ENCODE measurements at regions not wholly inside any gene's neighbourhood (a gene's known extent, or its start where the extent isn't known, plus 50 kb on each side); places are given as distances from the start of the nearest gene placed in this dataset.

GRCh38 chr18:2414235-2414634 is 157.1 kb downstream of the METTL4 start:
- no peak for DNase-seq (ENCODE audit: low spot score)
- peaks cover 1% of the 10 kb centered on the region for H3K27me3 Mint-ChIP-seq (ENCODE audit: low read depth)
- H3K9me3 Mint-ChIP-seq (ENCODE audit: low read depth), result no peaks in the 10 kb centered on the region
- TF ChIP-seq CTCF (IDR thresholded peaks at IDR 0.05), result no peak
- no peaks in the 10 kb centered on the region for H3K4me1 Mint-ChIP-seq (ENCODE audit: low read depth)
- H3K4me3 Mint-ChIP-seq (ENCODE audit: unreplicated experiment), result no peak overlapping the region
- H3K36me3 Mint-ChIP-seq (ENCODE audit: low read depth), result no peaks in the 10 kb centered on the region
- H3K27ac Mint-ChIP-seq (ENCODE audit: unreplicated experiment), result no peak overlapping the region

GRCh38 chr18:2415656-2416055 is 155.6 kb downstream of the METTL4 start:
- H3K36me3 Mint-ChIP-seq (ENCODE audit: low read depth), result no peaks in the 10 kb centered on the region
- H3K27ac Mint-ChIP-seq (ENCODE audit: unreplicated experiment), result no peak overlapping the region
- peaks cover 5% of the 10 kb centered on the region for H3K27me3 Mint-ChIP-seq (ENCODE audit: low read depth)
- H3K4me3 Mint-ChIP-seq (ENCODE audit: unreplicated experiment), result no peak overlapping the region
- no peaks in the 10 kb centered on the region for H3K9me3 Mint-ChIP-seq (ENCODE audit: low read depth)
- TF ChIP-seq CTCF (IDR thresholded peaks at IDR 0.05), result no peak
- no peaks in the 10 kb centered on the region for H3K4me1 Mint-ChIP-seq (ENCODE audit: low read depth)
- no peak for DNase-seq (ENCODE audit: low spot score)

- no peak overlapping the region for H3K27ac Mint-ChIP-seq (ENCODE audit: unreplicated experiment)
- no peak for TF ChIP-seq CTCF (IDR thresholded peaks at IDR 0.05)
- H3K27me3 Mint-ChIP-seq (ENCODE audit: low read depth), result peaks cover 8% of the 10 kb centered on the region
- DNase-seq (ENCODE audit: low spot score), result no peak
- no peak overlapping the region for H3K4me3 Mint-ChIP-seq (ENCODE audit: unreplicated experiment)
- no peaks in the 10 kb centered on the region for H3K36me3 Mint-ChIP-seq (ENCODE audit: low read depth)
- no peaks in the 10 kb centered on the region for H3K9me3 Mint-ChIP-seq (ENCODE audit: low read depth)
- no peaks in the 10 kb centered on the region for H3K4me1 Mint-ChIP-seq (ENCODE audit: low read depth)
Measured at GRCh38 chr18:2417861-2418610, 153.3 kb downstream of the METTL4 start.

- Mint-ChIP-seq H3K36me3 (ENCODE audit: low read depth) (no peaks in the 10 kb centered on the region), H3K27ac (ENCODE audit: unreplicated experiment) (no peak overlapping the region), H3K4me1 (ENCODE audit: low read depth) (no peaks in the 10 kb centered on the region), H3K4me3 (ENCODE audit: unreplicated experiment) (no peak overlapping the region), H3K27me3 (ENCODE audit: low read depth) (peaks cover 8% of the 10 kb centered on the region), H3K9me3 (ENCODE audit: low read depth) (no peaks in the 10 kb centered on the region)
- no peak for DNase-seq (ENCODE audit: low spot score)
- TF ChIP-seq CTCF (IDR thresholded peaks at IDR 0.05), result no peak
Measured at GRCh38 chr18:2420367-2420766, 150.9 kb downstream of the METTL4 start.

GRCh38 chr18:2423761-2424160 is 147.5 kb downstream of the METTL4 start:
- DNase-seq (ENCODE audit: low spot score), result no peak
- H3K9me3 Mint-ChIP-seq (ENCODE audit: low read depth), result peaks cover 3% of the 10 kb centered on the region
- no peak overlapping the region for H3K4me3 Mint-ChIP-seq (ENCODE audit: unreplicated experiment)
- no peak overlapping the region for H3K27ac Mint-ChIP-seq (ENCODE audit: unreplicated experiment)
- H3K36me3 Mint-ChIP-seq (ENCODE audit: low read depth), result no peaks in the 10 kb centered on the region
- no peak for TF ChIP-seq CTCF (IDR thresholded peaks at IDR 0.05)
- no peaks in the 10 kb centered on the region for H3K4me1 Mint-ChIP-seq (ENCODE audit: low read depth)
- peaks cover 6% of the 10 kb centered on the region for H3K27me3 Mint-ChIP-seq (ENCODE audit: low read depth)
